ENCODE measurements at regions not wholly inside any gene's neighbourhood (a gene's known extent, or its start where the extent isn't known, plus 50 kb on each side); places are given as distances from the start of the nearest gene placed in this dataset.
"Not testable (repeated sequence)": the region's sequence is repeated elsewhere in the genome, so short reads cannot be mapped to it uniquely, and the experiment has no call there.

DNA sequence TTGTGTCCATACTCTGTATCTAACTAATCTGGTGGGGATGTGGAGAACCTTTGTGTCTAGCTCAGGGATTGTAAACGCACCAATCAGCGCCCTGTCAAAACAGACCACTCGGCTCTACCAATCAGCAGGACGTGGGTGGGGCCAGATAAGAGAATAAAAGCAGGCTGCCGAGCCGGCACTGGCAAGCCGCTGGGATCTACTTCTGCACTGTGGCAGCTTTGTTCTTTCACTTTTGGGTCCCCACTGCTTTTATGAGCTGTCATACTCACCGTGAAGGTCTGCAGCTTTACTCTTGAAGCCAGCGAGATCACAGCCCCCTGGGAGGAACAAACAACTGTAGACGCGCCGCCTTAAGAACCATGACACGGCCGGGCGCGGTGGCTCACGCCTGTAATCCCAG lies 62.7 kb upstream of the EEF1E1 start:
- not testable (repeated sequence) for H3K27me3 Mint-ChIP-seq; H3K9me3 Mint-ChIP-seq; ATAC-seq; H3K27ac Mint-ChIP-seq; DNase-seq; H3K4me3 Mint-ChIP-seq; H3K36me3 Mint-ChIP-seq (ENCODE audit: low read depth); H3K4me1 Mint-ChIP-seq

DNA sequence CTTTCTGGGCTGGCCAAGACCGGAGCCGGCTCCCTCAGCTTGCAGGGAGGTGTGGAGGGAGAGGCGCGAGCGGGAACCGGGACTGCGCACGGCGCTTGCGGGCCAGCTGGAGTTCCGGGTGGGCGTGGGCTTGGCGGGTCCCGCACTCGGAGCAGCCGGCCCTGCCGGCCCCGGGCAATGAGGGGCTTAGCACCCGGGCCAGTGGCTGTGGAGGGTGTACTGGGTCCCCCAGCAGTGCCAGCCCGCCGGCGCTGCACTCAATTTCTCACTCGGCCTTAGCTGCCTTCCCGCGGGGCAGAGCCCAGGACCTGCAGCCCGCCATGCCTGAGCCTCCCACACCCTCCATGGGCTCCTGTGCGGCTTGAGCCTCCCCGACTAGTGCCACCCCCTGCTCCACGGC lies 61.9 kb upstream of the EEF1E1 start:
- H3K9me3 Mint-ChIP-seq; ATAC-seq; H3K27me3 Mint-ChIP-seq; DNase-seq; H3K4me1 Mint-ChIP-seq; H3K4me3 Mint-ChIP-seq; H3K36me3 Mint-ChIP-seq (ENCODE audit: low read depth); H3K27ac Mint-ChIP-seq: not testable (repeated sequence)

DNA sequence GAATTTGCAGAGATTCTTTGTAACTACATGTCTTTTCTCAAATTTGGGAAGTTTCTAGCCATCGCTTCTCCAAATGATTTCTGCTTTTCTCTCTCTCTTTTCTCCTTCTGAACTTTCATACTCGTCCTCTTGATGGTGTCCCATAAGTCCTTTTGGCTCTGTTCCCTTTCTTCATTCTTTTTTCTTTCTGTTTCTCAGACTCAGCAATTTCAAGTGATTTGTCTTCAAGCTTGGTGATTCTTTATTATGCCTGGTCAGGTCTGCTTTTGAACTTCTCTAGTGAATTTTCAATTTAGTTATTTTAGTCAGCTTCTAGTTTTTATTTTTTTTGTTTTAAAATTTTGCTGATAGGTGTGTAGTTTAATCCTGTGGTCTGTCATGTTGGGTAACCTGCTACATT lies 57.6 kb upstream of the EEF1E1 start:
- no peak for DNase-seq
- Mint-ChIP-seq H3K9me3 (peaks cover 6% of the 10 kb centered on the region), H3K27ac (no peak overlapping the region), H3K36me3 (ENCODE audit: low read depth) (no peaks in the 10 kb centered on the region), H3K27me3 (peaks cover 6% of the 10 kb centered on the region), H3K4me1 (no peaks in the 10 kb centered on the region), H3K4me3 (no peak overlapping the region)
- ATAC-seq = no peak

DNA sequence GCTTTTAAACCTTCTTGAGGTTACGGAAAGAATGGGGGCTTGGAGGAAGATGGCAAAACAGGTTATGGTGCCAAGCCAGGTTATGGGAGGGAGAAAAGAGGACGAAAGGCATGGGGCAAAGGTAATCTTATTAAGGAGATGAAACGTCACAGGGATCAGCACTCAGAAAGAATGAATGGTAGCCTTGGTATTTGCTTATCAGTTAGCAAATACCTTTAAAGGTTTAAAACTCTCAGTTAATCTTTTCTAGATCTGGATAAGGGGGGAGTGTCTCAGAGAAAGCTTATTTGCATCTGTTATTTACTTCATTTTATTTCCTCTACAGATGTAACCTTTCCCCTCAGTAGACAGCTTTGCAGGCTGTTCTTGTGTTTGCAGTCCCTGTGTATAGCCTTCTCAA lies 55.5 kb upstream of the EEF1E1 start:
- H3K36me3 Mint-ChIP-seq (ENCODE audit: low read depth) = no peaks in the 10 kb centered on the region
- no peak overlapping the region for H3K27ac Mint-ChIP-seq
- H3K4me1 Mint-ChIP-seq = no peaks in the 10 kb centered on the region
- H3K4me3 Mint-ChIP-seq = no peak overlapping the region
- peaks cover 6% of the 10 kb centered on the region for H3K9me3 Mint-ChIP-seq
- DNase-seq (no peak), ATAC-seq (no peak)
- H3K27me3 Mint-ChIP-seq = peaks cover 15% of the 10 kb centered on the region

DNA sequence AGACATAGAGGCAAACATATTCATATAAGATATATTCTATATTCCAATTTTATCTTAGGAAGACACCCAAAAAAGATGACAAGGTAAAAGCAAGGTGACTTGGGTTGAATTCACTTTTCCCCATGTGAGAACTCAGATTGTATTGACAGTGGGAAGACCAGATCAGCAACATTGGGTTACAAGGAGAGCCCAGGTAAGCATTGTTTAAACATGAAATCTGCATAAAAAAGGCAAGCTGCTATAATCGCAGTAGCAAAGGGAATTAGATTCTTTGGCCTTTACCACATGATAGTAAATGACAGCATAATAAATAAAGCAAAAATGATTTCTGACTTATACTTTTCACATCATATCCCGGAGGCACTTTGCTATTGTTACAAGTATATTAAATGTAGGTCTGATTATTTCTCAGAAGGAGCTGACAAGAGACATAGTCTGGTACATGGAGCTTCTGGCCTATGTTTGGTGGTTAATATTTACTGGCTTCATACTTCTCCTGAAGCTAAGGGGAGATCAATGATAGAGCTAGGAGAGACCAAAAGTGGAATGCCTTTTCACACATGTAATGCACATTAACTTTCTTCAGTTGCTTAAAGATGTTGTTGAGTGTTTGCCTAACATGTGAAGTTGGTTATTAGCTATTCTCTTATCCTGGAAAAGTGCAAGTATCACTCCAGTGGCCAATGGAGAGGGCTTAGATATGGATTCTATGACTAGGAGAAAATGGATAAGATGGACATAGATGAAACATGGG lies 53.1 kb upstream of the EEF1E1 start:
- Mint-ChIP-seq H3K9me3 (no peaks in the 10 kb centered on the region), H3K27me3 (peaks cover 15% of the 10 kb centered on the region), H3K27ac (no peak overlapping the region), H3K4me3 (no peak overlapping the region), H3K4me1 (no peaks in the 10 kb centered on the region), H3K36me3 (ENCODE audit: low read depth) (no peaks in the 10 kb centered on the region)
- no peak for ATAC-seq
- DNase-seq = no peak

Data from activated naive CD8-positive, alpha-beta T cell treated with anti-CD3 and anti-CD28 coated beads, Interleukin-2, amount 50 U/mL, for 24 hours (primary cell).